Mammary epithelial cell (primary cell): ENCODE measurements at regions not wholly inside any gene's neighbourhood (a gene's known extent, or its start where the extent isn't known, plus 50 kb on each side); places are given as distances from the start of the nearest gene placed in this dataset.

Source experiments
- CTCF ChIP-seq, 2 donors: IDR thresholded peaks in 1 of 2; conservative IDR thresholded peaks in 1 of 2; 2 replicates each; pipeline ENCODE4 v1.5.1; 2011 to 2012; ENCODE audit warnings: inconsistent platforms in 2 of 2, low read length in 2 of 2, mild to moderate bottlenecking in 2 of 2, control low read depth in 1 of 2, low read depth in 1 of 2; ENCODE audit not compliant: insufficient read depth in 1 of 2; ENCODE audit errors: extremely low read depth in 1 of 2
- EZH2 ChIP-seq: IDR thresholded peaks from 2 replicates; pipeline ENCODE4 v1.6.1; 2012; ENCODE audit warnings: low read length, inconsistent platforms, borderline replicate concordance

GRCh38 chr20:43825051-43825402 is 89.6 kb upstream of the TOX2 start:
- TF ChIP-seq EZH2, result no peak
- no peak for TF ChIP-seq CTCF (conservative IDR thresholded peaks at IDR 0.05 in 1 of 2, IDR thresholded peaks at IDR 0.05 in 1 of 2; ENCODE audit: extremely low read depth in 1 of 2, insufficient read depth in 1 of 2, low read depth in 1 of 2, low read length in 2 of 2)
